Retinal pigment epithelial cell (primary cell): ENCODE measurements at regions not wholly inside any gene's neighbourhood (a gene's known extent, or its start where the extent isn't known, plus 50 kb on each side); places are given as distances from the start of the nearest gene placed in this dataset.

Experiments used
- DNase-seq: peaks from one replicate; pipeline ENCODE4 v3.0.0-alpha.2; 2010; ENCODE audit warnings: low read depth
- H3K4me3 ChIP-seq: 2 replicates; pipeline ENCODE4 v1.5.1; 2011; ENCODE audit warnings: mild to moderate bottlenecking, low read length, control low read depth, moderate library complexity
- CTCF ChIP-seq: conservative IDR thresholded peaks from 2 replicates; pipeline ENCODE4 v1.5.1; 2011; ENCODE audit warnings: low read depth, low read length, control low read depth, inconsistent platforms

GRCh38 chr2:157178874-157179273 is 78.6 kb upstream of the GALNT5 start:
- no peak for DNase-seq
- no peak for TF ChIP-seq CTCF
- H3K4me3 ChIP-seq, result no peak overlapping the region

- H3K4me3 ChIP-seq, result no peak overlapping the region
- TF ChIP-seq CTCF, result no peak
- no peak for DNase-seq
Observed at GRCh38 chr2:157179324-157180105, 78.0 kb upstream of the GALNT5 start.

- no peak overlapping the region for H3K4me3 ChIP-seq
- DNase-seq, result no peak
- no peak for TF ChIP-seq CTCF
Observed at GRCh38 chr2:157180359-157180758, 77.1 kb upstream of the GALNT5 start.

GRCh38 chr2:157181234-157181633 is 76.3 kb upstream of the GALNT5 start:
- DNase-seq, result no peak
- H3K4me3 ChIP-seq, result no peak overlapping the region
- no peak for TF ChIP-seq CTCF

- no peak for TF ChIP-seq CTCF
- DNase-seq, result no peak
- H3K4me3 ChIP-seq, result no peak overlapping the region
Observed at GRCh38 chr2:157182204-157182709, 75.2 kb upstream of the GALNT5 start.

GRCh38 chr2:157182834-157183396 is 74.6 kb upstream of the GALNT5 start:
- no peak for TF ChIP-seq CTCF
- DNase-seq, result no peak
- no peak overlapping the region for H3K4me3 ChIP-seq

GRCh38 chr2:157184161-157184895 is 73.2 kb upstream of the GALNT5 start:
- no peak overlapping the region for H3K4me3 ChIP-seq
- no peak for DNase-seq
- TF ChIP-seq CTCF, result no peak
